SK-N-SH (cell line): ENCODE measurements at regions not wholly inside any gene's neighbourhood (a gene's known extent, or its start where the extent isn't known, plus 50 kb on each side); places are given as distances from the start of the nearest gene placed in this dataset.

Experiments used
- NRF1 ChIP-seq: IDR thresholded peaks from 2 replicates; pipeline ENCODE4 v1.6.1; 2012; ENCODE audit warnings: low read depth, mild to moderate bottlenecking, low read length
- TAF1 ChIP-seq: IDR thresholded peaks from 2 replicates; pipeline ENCODE4 v1.6.1; 2012; ENCODE audit warnings: low read depth, mild to moderate bottlenecking, low read length, moderate library complexity, borderline replicate concordance
- TCF12 ChIP-seq: IDR thresholded peaks from 2 replicates; pipeline ENCODE4 v1.4.0; 2012
- TF ChIP-seq, protein P1 (sequence below): IDR thresholded peaks from 2 replicates; pipeline ENCODE4 v1.6.1; 2012; ENCODE audit warnings: mild to moderate bottlenecking, low read depth, low read length, moderate library complexity
- TF ChIP-seq, protein P2 (sequence below): fragments of 150-350 bp; IDR thresholded peaks from 2 replicates; pipeline ENCODE4 v1.6.1; 2017; ENCODE audit warnings: antibody characterized with exemption, low read length, low read depth, borderline replicate concordance
- TF ChIP-seq, protein P3 (sequence below): fragments of 200-600 bp; sonication (generic); IDR thresholded peaks from 2 replicates; pipeline ENCODE4 v1.6.1; 2017; ENCODE audit warnings: antibody characterized with exemption, mild to moderate bottlenecking, moderate library complexity

DNA sequence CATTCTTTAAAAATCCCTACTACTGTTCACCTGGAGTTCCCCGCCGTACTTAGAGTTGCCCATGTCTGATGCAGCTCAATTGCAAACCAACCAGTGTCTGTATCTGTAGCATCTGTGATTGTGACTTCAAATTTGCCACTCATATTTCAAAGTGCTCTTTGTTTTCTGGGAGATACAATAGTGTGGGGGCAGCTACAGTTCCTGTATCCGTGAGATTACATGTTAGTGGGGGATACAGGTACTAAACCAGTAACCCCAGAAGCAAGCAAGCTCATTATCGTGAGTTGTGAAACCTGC is 140.9 kb downstream of the ANKRD60 start:
- TF ChIP-seq TAF1 (no peak), TCF12 (no peak), NRF1 (no peak)
- TF ChIP-seq, protein P1, sequence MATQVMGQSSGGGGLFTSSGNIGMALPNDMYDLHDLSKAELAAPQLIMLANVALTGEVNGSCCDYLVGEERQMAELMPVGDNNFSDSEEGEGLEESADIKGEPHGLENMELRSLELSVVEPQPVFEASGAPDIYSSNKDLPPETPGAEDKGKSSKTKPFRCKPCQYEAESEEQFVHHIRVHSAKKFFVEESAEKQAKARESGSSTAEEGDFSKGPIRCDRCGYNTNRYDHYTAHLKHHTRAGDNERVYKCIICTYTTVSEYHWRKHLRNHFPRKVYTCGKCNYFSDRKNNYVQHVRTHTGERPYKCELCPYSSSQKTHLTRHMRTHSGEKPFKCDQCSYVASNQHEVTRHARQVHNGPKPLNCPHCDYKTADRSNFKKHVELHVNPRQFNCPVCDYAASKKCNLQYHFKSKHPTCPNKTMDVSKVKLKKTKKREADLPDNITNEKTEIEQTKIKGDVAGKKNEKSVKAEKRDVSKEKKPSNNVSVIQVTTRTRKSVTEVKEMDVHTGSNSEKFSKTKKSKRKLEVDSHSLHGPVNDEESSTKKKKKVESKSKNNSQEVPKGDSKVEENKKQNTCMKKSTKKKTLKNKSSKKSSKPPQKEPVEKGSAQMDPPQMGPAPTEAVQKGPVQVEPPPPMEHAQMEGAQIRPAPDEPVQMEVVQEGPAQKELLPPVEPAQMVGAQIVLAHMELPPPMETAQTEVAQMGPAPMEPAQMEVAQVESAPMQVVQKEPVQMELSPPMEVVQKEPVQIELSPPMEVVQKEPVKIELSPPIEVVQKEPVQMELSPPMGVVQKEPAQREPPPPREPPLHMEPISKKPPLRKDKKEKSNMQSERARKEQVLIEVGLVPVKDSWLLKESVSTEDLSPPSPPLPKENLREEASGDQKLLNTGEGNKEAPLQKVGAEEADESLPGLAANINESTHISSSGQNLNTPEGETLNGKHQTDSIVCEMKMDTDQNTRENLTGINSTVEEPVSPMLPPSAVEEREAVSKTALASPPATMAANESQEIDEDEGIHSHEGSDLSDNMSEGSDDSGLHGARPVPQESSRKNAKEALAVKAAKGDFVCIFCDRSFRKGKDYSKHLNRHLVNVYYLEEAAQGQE = no peak
- TF ChIP-seq, protein P2, sequence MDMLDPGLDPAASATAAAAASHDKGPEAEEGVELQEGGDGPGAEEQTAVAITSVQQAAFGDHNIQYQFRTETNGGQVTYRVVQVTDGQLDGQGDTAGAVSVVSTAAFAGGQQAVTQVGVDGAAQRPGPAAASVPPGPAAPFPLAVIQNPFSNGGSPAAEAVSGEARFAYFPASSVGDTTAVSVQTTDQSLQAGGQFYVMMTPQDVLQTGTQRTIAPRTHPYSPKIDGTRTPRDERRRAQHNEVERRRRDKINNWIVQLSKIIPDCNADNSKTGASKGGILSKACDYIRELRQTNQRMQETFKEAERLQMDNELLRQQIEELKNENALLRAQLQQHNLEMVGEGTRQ = no peak
- TF ChIP-seq, protein P3, sequence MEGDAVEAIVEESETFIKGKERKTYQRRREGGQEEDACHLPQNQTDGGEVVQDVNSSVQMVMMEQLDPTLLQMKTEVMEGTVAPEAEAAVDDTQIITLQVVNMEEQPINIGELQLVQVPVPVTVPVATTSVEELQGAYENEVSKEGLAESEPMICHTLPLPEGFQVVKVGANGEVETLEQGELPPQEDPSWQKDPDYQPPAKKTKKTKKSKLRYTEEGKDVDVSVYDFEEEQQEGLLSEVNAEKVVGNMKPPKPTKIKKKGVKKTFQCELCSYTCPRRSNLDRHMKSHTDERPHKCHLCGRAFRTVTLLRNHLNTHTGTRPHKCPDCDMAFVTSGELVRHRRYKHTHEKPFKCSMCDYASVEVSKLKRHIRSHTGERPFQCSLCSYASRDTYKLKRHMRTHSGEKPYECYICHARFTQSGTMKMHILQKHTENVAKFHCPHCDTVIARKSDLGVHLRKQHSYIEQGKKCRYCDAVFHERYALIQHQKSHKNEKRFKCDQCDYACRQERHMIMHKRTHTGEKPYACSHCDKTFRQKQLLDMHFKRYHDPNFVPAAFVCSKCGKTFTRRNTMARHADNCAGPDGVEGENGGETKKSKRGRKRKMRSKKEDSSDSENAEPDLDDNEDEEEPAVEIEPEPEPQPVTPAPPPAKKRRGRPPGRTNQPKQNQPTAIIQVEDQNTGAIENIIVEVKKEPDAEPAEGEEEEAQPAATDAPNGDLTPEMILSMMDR = no peak
